Hepatocyte (in vitro differentiated cells): ENCODE measurements at regions not wholly inside any gene's neighbourhood (a gene's known extent, or its start where the extent isn't known, plus 50 kb on each side); places are given as distances from the start of the nearest gene placed in this dataset.
A peak's percentile ranks its signal among the peaks of the same experiment; 100 is the strongest.

Experiments used
- DNase-seq: peaks from one replicate; pipeline ENCODE4 v3.0.0-alpha.2; 2016; ENCODE audit warnings: low spot score
- H2AFZ ChIP-seq: fragments of 200-600 bp; sonication (generic); 2 replicates; pipeline ENCODE4 v1.6.0; 2016; ENCODE audit warnings: antibody characterized with exemption, mild to moderate bottlenecking
- H3K27ac ChIP-seq: fragments of 200-600 bp; sonication (generic); 2 replicates; pipeline ENCODE4 v1.5.1; 2016; ENCODE audit warnings: mild to moderate bottlenecking
- H3K27me3 ChIP-seq: fragments of 200-600 bp; sonication (generic); 2 replicates; pipeline ENCODE4 v1.6.1; 2016
- H3K36me3 ChIP-seq: fragments of 200-600 bp; sonication (generic); replicated peaks from 2 replicates; pipeline ENCODE4 v1.5.1; 2016; ENCODE audit warnings: low read depth; ENCODE audit not compliant: insufficient read depth
- H3K4me1 ChIP-seq: fragments of 200-600 bp; sonication (generic); 2 replicates; pipeline ENCODE4 v1.5.1; 2016; ENCODE audit warnings: mild to moderate bottlenecking, moderate library complexity; ENCODE audit not compliant: insufficient read depth
- H3K4me2 ChIP-seq: fragments of 200-600 bp; sonication (generic); 2 replicates; pipeline ENCODE4 v1.6.0; 2016
- H3K4me3 ChIP-seq: fragments of 200-600 bp; sonication (generic); 2 replicates; pipeline ENCODE4 v1.5.1; 2016; ENCODE audit warnings: mild to moderate bottlenecking
- H3K79me2 ChIP-seq: fragments of 200-600 bp; sonication (generic); 2 replicates; pipeline ENCODE4 v1.6.0; 2017; ENCODE audit warnings: mild to moderate bottlenecking
- H3K9me2 ChIP-seq: fragments of 200-600 bp; sonication (generic); replicated peaks from 2 replicates; pipeline ENCODE4 v1.6.0; 2017; ENCODE audit warnings: mild to moderate bottlenecking; ENCODE audit not compliant: insufficient read depth
- H3K9me3 ChIP-seq: fragments of 200-600 bp; sonication (generic); 2 replicates; pipeline ENCODE4 v1.5.1; 2016; ENCODE audit warnings: low read depth, mild to moderate bottlenecking
- H4K20me1 ChIP-seq: fragments of 200-600 bp; sonication (generic); 2 replicates; pipeline ENCODE4 v1.6.0; 2016; ENCODE audit warnings: mild to moderate bottlenecking; ENCODE audit not compliant: insufficient read depth, poor library complexity, severe bottlenecking
- CTCF ChIP-seq: fragments of 200-600 bp; sonication (generic); IDR thresholded peaks from 2 replicates; pipeline ENCODE4 v1.5.1; 2016; ENCODE audit warnings: antibody characterized with exemption, mild to moderate bottlenecking; ENCODE audit not compliant: poor library complexity
- EZH2 ChIP-seq: fragments of 200-600 bp; sonication (generic); IDR thresholded peaks from 2 replicates; pipeline ENCODE4 v1.6.1; 2016; ENCODE audit warnings: antibody characterized with exemption, mild to moderate bottlenecking, borderline replicate concordance
- EZH2phosphoT487 ChIP-seq: fragments of 200-600 bp; sonication (generic); IDR thresholded peaks from one replicate; pipeline ENCODE4 v1.6.1; 2018; ENCODE audit warnings: antibody characterized with exemption, mild to moderate bottlenecking, low read depth, moderate library complexity; ENCODE audit not compliant: unreplicated experiment, severe bottlenecking
- WGBS: methylation state at CpG from one replicate; pipeline ENCODE4 v1.1.6; 2016; ENCODE audit warnings: low lambda C conversion rate; ENCODE audit errors: missing lambda C conversion rate; 5-methylcytosine and 5-hydroxymethylcytosine counted together

GRCh38 chr5:34511063-34511462 lies 145.1 kb upstream of the RAI14 start:
- H3K9me3 ChIP-seq: no peaks in the 10 kb centered on the region
- WGBS: 20% methylated on average over 4 of the region's 4 CpGs
- peak overlapping the region; percentile 26 for H2AFZ ChIP-seq
- H3K9me2 ChIP-seq: no peaks in the 10 kb centered on the region
- H3K27ac ChIP-seq: peak overlapping the region; percentile 46
- H3K4me2 ChIP-seq: no peak overlapping the region
- no peak for DNase-seq
- H3K4me1 ChIP-seq: peaks cover 18% of the 10 kb centered on the region
- H3K36me3 ChIP-seq: no peaks in the 10 kb centered on the region
- H3K79me2 ChIP-seq: no peaks in the 10 kb centered on the region
- no peaks in the 10 kb centered on the region for H4K20me1 ChIP-seq
- no peak overlapping the region for H3K4me3 ChIP-seq
- TF ChIP-seq EZH2phosphoT487 (no peak), CTCF (no peak), EZH2 (no peak)
- no peaks in the 10 kb centered on the region for H3K27me3 ChIP-seq

GRCh38 chr5:34511481-34511880 lies 144.6 kb upstream of the RAI14 start:
- H3K4me3 ChIP-seq: no peak overlapping the region
- no peaks in the 10 kb centered on the region for H3K79me2 ChIP-seq
- H2AFZ ChIP-seq: no peak overlapping the region
- no peaks in the 10 kb centered on the region for H3K9me2 ChIP-seq
- no peaks in the 10 kb centered on the region for H3K27me3 ChIP-seq
- no peak for DNase-seq
- no peak for TF ChIP-seq CTCF
- no peak for TF ChIP-seq EZH2
- 76% methylated on average over 1 of the region's 1 CpG for WGBS
- H3K36me3 ChIP-seq: no peaks in the 10 kb centered on the region
- peak overlapping the region; percentile 46 for H3K27ac ChIP-seq
- H4K20me1 ChIP-seq: no peaks in the 10 kb centered on the region
- H3K4me1 ChIP-seq: peaks cover 18% of the 10 kb centered on the region
- H3K4me2 ChIP-seq: no peak overlapping the region
- H3K9me3 ChIP-seq: no peaks in the 10 kb centered on the region

- no peak overlapping the region for H3K4me2 ChIP-seq
- H3K9me3 ChIP-seq: no peaks in the 10 kb centered on the region
- no peaks in the 10 kb centered on the region for H4K20me1 ChIP-seq
- 56% methylated on average over 2 of the region's 2 CpGs for WGBS
- no peak overlapping the region for H2AFZ ChIP-seq
- peaks cover 18% of the 10 kb centered on the region for H3K4me1 ChIP-seq
- H3K4me3 ChIP-seq: no peak overlapping the region
- H3K36me3 ChIP-seq: no peaks in the 10 kb centered on the region
- no peaks in the 10 kb centered on the region for H3K79me2 ChIP-seq
- no peak for TF ChIP-seq EZH2
- H3K27ac ChIP-seq: peak overlapping the region; percentile 46
- no peak for DNase-seq
- no peaks in the 10 kb centered on the region for H3K27me3 ChIP-seq
- H3K9me2 ChIP-seq: no peaks in the 10 kb centered on the region
Measured at GRCh38 chr5:34511915-34512314, 144.2 kb upstream of the RAI14 start.

GRCh38 chr5:34516166-34516565 lies 140.0 kb upstream of the RAI14 start:
- Histone ChIP-seq H3K36me3 (no peaks in the 10 kb centered on the region), H3K9me3 (no peaks in the 10 kb centered on the region), H3K79me2 (no peaks in the 10 kb centered on the region), H3K4me1 (peaks cover 9% of the 10 kb centered on the region), H3K27me3 (no peaks in the 10 kb centered on the region), H2AFZ (no peak overlapping the region), H3K27ac (no peak overlapping the region), H3K9me2 (no peaks in the 10 kb centered on the region), H3K4me3 (no peak overlapping the region), H4K20me1 (no peaks in the 10 kb centered on the region), H3K4me2 (no peak overlapping the region)
- DNase-seq: no peak
- WGBS: 100% methylated on average over 1 of the region's 1 CpG
- TF ChIP-seq CTCF (no peak), EZH2phosphoT487 (no peak), EZH2 (no peak)
